ENCODE measurements at regions not wholly inside any gene's neighbourhood (a gene's known extent, or its start where the extent isn't known, plus 50 kb on each side); places are given as distances from the start of the nearest gene placed in this dataset.

GRCh38 chr11:119943298-119943655 is 194.6 kb downstream of the TRIM29 start:
- no peak for DNase-seq (ENCODE audit: low read depth)
- no peak for TF ChIP-seq CTCF (IDR thresholded peaks at IDR 0.05; ENCODE audit: control insufficient read depth, extremely low read depth, insufficient read depth)
- H3K4me3 ChIP-seq (ENCODE audit: low read depth, low read length): no peak overlapping the region

- no peak for TF ChIP-seq CTCF (IDR thresholded peaks at IDR 0.05; ENCODE audit: control insufficient read depth, extremely low read depth, insufficient read depth)
- H3K4me3 ChIP-seq (ENCODE audit: low read depth, low read length): no peak overlapping the region
- DNase-seq (ENCODE audit: low read depth): no peak
Measured at GRCh38 chr11:119942583-119943297, 195.2 kb downstream of the TRIM29 start.

- DNase-seq (ENCODE audit: low read depth): no peak
- H3K4me3 ChIP-seq (ENCODE audit: low read depth, low read length): no peak overlapping the region
- TF ChIP-seq CTCF (IDR thresholded peaks at IDR 0.05; ENCODE audit: control insufficient read depth, extremely low read depth, insufficient read depth): no peak
Measured at GRCh38 chr11:119941636-119942411, 196.1 kb downstream of the TRIM29 start.

GRCh38 chr11:119941171-119941570 is 196.7 kb downstream of the TRIM29 start:
- no peak for TF ChIP-seq CTCF (IDR thresholded peaks at IDR 0.05; ENCODE audit: control insufficient read depth, extremely low read depth, insufficient read depth)

GRCh38 chr11:119940401-119940976 is 197.4 kb downstream of the TRIM29 start:
- DNase-seq (ENCODE audit: low read depth): no peak
- no peak for TF ChIP-seq CTCF (IDR thresholded peaks at IDR 0.05; ENCODE audit: control insufficient read depth, extremely low read depth, insufficient read depth)
- H3K4me3 ChIP-seq (ENCODE audit: low read depth, low read length): no peak overlapping the region

More at GRCh38 chr11:119941171-119941570, 196.7 kb downstream of the TRIM29 start:
- no peak overlapping the region for H3K4me3 ChIP-seq (ENCODE audit: low read depth, low read length)
- no peak for DNase-seq (ENCODE audit: low read depth)

GRCh38 chr11:119937412-119937811 is 200.5 kb downstream of the TRIM29 start:
- no peak for TF ChIP-seq CTCF (IDR thresholded peaks at IDR 0.05; ENCODE audit: control insufficient read depth, extremely low read depth, insufficient read depth)

More at GRCh38 chr11:119937412-119937811, 200.5 kb downstream of the TRIM29 start:
- H3K4me3 ChIP-seq (ENCODE audit: low read depth, low read length): no peak overlapping the region
- DNase-seq (ENCODE audit: low read depth): no peak
